GM21576 (cell line): ENCODE measurements at regions not wholly inside any gene's neighbourhood (a gene's known extent, or its start where the extent isn't known, plus 50 kb on each side); places are given as distances from the start of the nearest gene placed in this dataset.
"Not testable (repeated sequence)": the region's sequence is repeated elsewhere in the genome, so short reads cannot be mapped to it uniquely, and the experiment has no call there.

Experiments used
- ATAC-seq: cut with Tn5 transposase; IDR thresholded peaks from one replicate; pipeline ENCODE4 v1.9.1; 2021; ENCODE audit warnings: mild to moderate bottlenecking, moderate library complexity; ENCODE audit not compliant: unreplicated experiment

DNA sequence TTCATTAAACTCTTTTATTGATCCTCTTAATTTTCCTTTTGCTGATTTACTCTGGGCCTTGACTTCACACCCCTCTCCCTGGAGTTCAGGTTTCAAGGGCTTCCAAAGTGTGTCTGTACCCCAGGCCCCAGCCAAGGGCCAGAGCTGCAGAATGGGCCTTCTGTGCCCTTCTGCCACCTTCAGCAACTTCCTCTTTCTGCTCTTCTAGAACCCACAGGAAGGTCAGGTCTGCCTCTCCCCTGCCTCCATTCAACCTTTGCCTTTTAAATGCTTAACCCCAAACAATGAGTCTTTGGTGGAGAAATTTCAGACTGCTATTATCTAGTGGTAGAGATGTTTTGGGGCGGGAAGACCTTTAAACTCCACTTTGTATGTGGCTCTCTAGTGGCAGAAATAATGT is 63.1 kb downstream of the TSN start:
- ATAC-seq: no peak

DNA sequence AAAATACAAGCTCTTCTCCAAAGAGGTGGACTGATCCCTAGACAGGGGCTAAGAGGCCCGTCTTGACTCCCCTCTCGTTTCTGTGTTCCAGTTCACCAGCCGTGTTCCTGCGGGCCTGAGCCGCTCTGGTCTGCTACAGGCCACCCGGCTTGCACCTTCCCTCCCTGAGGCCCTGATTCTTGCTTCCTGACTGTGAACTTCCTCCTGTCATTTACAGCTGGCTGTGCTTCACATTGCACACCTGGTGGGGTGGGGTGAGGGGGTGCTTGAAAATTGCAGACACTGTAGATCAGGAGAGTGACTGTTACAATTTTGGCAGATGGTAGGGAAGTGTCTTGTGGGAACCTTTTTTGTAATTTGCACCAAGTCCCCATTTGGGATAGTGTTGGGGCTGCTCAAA is 64.4 kb downstream of the TSN start:
- no peak for ATAC-seq

DNA sequence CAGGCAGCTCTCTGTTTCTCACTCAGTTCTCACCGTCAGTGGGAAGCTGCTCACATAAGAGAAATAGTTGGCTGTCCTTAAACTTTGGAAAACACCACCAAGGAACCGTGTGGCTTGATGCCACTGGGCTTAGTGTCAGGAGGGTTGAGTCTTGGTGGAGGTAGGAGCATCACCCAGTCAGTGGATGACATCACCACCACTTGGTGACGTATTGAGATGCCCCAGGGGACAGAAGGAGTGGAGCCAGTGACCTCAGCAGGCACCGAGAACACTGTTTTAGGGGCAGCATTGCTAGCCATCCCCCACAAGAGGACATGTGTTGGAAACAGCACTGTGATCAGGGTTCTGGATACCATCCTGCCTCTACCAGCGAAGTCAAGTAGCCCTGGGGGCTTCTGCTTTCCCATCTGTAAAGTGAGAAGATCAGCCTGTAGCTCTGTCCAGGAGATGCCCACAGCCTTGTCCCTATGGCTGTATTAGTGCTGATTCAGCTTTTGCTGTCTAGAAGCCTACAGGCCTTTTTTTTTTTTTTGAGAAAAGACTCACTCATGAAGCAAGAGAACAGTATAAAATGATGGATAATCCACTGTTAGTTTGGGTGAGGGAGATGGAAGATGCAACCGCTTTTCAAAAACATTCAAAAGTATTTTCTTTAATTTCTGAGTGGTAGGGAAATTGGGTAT is 66.2 kb downstream of the TSN start:
- no peak for ATAC-seq

DNA sequence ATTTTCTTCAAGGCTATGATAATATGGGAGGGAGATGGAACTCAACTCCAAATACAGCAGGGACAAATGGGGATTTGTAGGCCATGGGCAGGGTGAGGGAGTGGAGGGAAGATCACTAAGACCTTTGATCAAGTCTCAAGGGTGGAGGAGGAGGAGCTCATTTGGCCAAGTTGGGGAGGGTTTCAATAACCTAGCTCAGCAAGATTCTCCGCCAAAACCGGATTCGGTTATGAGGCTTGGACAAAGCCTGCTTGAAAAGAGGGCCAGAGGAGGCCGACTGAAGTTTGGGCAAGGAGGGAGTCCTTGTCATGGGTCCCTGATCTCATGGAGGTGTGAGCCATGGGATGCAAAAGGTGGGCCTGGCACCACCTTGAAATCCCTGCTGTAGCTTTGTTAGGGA is 68.8 kb downstream of the TSN start:
- ATAC-seq: no peak

DNA sequence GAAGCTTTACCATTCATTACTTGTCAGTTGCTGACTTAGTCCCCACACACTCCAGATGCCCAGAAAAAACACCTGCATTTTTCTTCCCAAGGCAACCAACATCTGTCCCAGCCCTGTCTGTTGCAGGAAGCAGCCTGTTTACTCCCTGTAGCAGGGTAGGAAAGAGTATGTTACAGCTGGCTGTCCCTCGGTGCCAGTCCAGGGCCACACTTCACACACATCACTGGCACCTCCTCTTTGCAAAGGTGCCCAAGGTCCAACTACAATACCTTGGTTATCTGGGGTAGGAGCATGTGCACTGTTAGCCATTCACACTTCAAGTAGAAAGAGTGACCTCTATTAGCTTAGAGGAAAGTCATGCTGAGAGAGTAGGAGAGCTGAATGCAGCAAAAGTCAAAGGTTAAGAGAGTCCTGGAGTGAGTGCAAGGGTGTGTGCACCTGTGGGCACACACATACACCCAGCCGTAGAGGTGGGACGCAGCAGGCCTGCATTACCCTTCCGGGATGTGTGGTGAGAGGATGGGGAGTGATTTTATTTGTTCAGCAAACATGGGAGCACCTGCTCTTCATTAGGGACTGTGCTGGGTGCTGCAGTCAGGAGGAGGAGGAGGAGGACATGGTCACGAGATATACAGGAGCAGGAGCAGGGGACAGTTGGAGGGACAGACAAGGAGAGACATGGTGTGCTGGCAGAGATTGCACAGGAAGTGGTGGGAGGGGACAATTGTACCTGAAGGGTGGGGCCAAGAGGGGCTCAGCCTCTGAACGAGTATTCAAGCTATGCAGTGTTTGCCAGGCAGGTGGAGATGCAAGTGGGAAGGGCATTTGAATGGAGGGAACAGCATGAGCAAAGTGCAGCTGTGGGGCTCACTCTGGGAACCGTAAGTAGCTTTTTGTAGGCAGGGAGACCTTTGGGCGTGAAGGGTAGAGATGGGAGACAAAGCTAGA is 69.8 kb downstream of the TSN start:
- no peak for ATAC-seq

DNA sequence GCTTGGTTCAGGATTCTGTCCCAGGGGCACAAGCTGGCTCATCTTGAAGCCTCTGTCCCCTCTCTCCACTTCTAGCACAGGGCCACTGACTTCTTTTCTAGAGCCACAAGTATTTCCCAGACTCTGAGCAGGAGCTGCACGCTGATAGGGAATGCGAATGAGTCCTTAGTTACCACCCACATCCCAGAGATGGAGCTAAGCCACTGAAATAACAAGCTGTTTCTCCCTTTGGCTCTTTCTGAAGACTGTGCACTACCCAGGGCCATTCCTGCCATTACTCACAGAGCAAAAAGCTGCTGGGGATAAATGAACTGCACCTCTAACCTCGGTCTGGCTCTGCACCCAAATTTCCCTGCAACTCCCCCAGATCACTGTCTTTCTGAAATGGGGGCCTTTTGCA is 70.6 kb downstream of the TSN start:
- no peak for ATAC-seq

DNA sequence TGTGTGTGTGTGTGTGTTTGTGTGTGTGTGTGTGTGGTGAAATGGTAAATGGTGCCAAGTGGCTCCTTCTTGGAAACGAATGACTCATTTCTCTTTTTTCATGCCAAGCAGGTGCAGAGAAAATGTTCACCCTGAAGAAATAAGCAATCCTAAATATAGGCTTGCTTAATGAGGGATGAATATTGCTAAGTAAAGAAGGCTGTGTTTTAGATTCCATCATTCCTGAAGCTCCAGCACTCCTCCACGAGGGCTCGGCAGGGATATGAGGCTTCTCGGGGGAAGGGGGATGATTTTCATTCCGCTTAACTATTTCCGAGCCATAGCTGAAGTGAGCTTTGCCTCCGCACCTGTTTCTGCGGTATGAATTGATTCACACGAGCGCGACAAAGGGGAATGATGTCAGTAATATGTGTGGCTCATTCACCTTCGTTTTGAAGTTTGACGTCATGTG is 72.9 kb downstream of the TSN start:
- no peak for ATAC-seq

DNA sequence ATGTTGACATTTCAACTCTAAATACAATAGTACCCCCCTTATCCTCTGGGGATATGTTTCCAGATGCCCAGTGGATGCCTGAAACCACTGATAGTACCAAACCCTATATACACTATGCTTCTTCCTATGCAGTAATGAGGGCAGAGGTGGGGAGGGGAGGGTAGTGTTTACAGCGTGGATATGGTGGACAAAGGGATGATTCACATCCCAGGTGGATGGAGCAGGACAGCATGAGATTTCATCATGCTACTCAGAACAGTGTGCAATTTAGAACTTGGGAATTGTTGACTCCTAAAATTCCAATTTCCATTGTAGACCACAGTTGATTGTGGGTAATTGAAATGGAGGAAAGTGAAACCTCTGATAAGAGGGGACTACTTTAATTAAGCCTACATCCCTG is 75.4 kb downstream of the TSN start:
- ATAC-seq: no peak

DNA sequence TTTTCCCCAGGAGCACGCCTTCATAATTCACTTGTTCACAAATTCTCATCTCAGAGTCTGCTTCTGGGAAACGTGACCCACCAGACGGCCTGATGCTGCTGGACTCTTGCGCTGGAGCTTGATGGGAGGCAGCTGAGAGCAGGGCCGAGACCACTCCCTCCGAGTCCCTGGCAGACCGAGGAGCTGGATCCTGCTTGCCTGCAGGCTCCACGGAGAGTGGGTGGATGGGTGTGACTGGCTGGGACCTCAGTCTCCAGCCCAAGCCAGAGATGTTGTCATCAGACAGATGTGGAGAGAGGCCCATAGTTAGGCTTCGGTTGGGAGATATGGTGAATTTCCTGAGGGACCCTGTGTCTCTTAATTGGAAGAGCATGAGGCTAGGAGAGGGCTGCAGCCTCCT is 76.4 kb downstream of the TSN start:
- no peak for ATAC-seq

DNA sequence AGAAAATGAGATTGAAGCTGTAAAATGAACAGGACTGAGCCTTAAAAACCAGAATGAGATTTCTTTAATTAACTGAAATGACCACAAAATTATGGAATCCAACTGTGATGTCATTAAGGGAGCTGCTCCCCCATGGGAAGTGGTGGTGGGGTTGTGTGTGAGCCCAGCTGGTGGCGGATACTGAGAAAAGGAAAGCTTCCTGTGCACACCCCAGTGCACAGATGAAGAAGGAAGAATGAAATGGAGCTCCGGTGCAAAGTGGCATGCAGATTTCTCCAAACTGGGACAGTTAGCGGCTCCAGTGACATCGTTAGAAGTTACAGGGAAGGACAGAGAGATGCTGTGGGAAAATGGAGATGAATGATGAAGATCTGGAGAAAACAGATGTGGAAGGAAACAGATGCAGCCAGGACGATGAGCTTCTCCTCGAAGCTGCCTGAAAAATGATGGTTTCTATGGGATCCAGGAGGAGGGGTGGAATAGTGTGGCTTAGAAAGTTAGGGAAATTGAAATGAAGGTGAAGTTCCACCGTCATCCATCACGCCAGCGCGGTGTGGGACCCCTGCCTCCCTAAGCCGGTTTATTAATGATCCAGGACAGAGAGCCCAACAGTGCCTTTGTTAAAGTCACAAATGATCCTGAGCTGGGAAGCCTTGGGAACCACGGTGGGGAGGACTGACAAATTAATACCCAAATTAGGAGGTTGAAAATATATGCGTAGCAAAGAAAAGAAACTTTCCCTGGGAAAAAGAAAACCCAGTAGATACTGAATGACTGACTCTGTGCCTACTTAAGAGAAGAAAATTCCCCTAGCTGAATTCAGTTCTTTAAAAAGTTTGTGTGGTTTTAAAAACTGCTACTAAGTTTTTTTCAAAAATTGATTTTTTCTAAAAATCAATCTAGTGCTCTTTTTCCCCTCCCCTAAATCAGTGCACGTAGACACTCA is 77.2 kb downstream of the TSN start:
- ATAC-seq: no peak

DNA sequence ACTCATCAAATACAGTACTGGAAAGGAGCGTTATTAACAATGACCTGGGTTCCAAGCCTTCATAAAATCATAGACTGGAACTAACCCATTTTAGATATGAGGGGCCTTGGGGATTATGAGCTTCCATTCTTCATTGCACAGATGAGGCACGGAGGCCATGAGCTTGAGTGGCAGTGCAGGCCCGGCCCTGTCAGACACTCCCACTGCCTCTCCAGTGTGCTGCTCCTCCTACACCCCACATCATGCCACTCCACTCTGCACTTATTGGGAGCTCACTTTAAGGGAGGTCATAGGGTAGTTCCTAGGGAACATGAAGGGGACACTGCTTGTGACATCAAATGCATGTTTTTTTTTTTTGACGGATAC is 77.9 kb downstream of the TSN start:
- no peak for ATAC-seq

DNA sequence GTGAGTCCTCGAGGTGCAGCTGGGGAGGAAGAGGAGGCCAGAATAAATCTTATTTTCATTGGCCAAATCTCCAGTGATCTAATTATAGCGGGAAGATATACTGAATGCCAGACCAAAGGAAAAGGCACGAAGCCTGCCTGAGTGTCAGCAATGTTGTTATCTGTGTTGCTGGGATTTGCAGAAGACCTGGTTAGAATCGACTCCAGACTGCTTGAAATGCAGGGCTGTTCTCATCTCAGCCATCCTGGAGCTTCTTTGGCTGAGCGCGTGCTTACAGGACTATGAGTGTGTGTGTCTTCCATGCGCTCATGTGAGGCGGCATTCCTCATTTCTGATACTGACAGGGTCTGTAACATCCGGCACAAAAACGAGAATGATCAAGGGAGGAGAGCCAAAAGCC is 81.2 kb downstream of the TSN start:
- ATAC-seq: no peak

DNA sequence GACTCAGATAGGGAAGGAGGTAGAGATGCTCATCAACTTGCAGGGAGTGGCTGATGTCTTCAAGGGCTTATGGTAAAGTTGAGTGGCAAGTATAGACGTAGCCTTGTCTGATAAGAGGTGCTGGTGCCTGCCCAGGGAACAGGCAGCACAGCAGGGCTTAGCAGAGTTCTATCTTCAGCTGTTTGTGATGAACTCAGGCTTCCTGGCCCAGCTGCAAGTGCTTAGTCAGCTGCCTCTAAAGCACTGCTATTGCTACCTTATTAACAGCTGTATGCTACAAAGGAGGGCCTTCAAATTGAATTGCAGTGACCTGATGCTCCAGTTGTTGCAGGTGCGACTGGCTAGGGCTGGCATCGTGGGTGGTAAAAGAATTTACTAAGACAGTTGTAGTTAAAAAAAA is 82.1 kb downstream of the TSN start:
- ATAC-seq: no peak

DNA sequence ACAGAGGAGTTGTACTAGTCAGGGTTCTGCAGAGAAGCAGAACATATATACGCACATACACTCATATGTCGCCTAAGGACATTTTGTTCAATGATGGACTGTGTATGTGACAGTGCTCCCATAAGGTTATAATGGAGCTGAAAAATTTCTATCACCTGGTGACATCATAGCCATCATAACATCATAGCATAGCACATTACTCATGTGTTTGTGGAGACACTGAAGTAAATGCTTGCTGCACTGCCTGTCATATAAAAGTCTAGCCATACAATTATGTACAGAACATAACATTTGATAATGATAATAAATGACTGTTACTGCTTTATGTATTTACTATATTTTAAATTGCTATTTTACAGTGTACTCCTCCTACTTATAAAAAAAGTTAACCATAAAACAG is 83.1 kb downstream of the TSN start:
- no peak for ATAC-seq

DNA sequence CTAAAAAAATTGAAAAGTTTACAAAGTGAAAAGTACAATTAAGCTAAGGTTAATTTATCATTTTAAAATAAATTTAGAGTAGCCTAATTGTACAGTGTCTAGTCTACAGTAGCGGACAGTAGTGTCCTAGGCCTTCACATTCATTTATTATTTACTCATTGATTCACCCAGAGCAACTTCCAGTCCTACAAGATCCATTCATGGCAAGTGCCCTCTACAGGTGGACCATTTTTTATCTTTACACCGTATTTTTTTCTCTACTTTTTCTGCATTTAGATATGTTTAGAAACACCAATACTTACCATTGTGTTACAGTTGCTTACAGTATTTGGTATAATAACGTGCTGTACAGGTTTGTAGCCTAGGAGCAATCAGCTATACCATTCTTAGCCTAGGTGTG is 84.1 kb downstream of the TSN start:
- ATAC-seq: no peak

DNA sequence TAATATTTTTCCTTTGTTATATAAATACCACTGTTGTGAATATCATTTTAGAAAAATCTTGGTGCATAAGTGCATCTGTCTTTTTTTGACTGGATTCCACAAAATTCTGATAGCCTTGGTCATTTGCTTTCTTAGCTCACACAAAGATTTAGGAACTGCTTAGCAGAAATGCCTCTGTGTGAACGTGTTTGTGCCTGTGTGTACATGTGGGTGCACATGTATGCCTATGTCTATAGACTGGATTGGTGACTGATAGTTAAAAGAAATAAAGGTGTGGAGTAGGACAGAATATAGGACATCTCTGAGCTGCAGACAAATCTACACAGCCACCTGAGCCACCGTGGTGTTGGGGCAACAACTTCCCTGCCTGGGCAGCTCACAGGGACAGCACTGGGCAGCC is 93.8 kb downstream of the TSN start:
- no peak for ATAC-seq

DNA sequence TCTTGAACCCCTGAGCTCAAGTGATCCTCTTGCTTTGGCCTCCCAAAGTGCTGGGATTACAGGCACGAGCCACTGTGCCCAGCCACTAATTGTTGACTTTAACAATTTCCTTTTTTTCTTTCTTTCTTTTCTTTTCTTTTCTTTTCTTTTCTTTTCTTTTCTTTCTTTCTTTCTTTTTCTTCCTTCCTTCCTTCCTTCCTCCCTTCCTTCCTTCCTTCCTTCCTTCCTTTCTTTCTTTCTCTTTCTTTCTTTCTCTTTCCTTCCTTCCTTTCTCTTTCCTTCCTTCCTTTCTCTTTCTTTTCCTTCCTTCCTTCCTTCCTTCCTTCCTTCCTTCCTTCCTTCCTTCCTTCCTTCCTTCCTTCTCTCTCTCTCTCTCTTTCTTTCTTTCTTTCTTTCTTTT is 97.7 kb downstream of the TSN start:
- not testable (repeated sequence) for ATAC-seq

DNA sequence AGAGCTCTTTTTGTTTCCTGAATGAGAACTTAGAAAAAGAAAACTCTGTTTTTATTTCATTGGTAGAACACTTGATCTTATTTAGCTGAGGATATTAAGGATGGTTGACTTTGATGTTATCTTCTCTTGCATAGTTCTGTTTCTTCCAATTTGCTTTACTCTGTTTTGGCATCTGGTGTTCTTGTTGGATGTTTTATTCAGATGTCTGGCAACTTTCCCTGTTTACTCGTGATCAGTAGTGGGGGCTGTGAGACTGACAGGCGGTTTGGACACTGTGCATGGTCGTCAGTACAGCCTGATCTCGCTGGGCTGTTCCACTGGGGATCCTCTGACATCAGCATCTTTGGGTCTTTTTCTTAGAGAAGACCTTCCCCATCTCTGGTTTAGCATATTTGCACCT is 100.1 kb downstream of the TSN start:
- no peak for ATAC-seq

DNA sequence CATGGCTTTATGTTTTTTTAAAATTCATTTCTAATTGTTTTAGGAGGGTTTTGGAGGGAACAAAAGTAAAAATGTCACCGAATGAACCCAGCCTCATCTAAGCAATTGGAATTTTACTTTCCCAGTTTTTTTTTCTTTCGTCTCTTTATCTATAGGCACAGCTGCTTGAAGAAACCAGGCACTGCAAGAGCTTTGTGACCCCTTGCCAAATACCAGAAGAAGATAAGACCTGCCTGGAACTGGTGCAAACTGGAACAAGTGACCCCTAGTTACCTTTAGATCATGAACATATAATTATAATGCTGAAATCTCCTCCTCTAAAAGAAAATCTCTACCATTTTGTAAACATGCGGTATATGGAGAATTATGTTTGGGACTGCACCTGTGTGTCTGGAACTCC is 100.9 kb downstream of the TSN start:
- no peak for ATAC-seq

DNA sequence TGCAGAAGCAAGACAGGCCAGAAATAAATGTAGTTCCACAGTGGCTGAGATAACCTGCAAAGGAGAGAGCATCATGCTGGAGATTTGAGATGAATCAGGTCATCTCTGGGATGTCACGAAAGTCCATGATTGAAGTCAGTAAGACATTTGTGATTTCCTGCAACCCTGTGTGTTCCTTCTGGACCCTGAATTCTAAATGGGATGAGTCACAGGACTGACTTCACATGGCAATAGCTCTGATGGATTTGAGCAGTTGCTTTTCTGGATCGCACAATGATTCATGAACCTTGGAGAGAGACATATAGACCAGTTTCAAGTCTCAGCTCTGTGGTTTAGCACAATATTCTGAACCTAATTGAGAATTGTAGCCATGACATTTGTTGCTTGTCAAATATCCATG is 102.9 kb downstream of the TSN start:
- ATAC-seq: no peak

DNA sequence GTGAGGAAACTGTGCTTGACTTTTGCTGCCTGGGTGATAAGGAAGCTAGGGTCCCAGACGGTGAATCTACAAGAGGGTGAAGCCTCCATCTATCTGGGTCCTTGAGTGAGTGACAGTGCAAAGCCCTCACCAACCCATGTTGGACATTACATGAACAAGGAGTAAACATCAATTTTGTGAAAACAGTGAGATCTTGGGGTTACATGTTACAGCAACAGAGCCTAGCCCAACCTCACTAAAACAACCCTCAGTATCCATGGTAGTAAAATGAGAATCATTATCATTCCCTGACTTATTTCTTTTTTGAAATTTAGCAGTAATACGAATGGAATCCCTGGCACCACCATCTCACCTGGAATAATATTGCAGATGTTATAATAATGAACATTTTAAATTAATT is 103.4 kb downstream of the TSN start:
- no peak for ATAC-seq
